HG03108 (cell line): ENCODE measurements at regions not wholly inside any gene's neighbourhood (a gene's known extent, or its start where the extent isn't known, plus 50 kb on each side); places are given as distances from the start of the nearest gene placed in this dataset.

Experiments used
- ATAC-seq: cut with Tn5 transposase; IDR thresholded peaks from one replicate; pipeline ENCODE4 v1.9.1; 2021; ENCODE audit warnings: moderate library complexity; ENCODE audit not compliant: unreplicated experiment

DNA sequence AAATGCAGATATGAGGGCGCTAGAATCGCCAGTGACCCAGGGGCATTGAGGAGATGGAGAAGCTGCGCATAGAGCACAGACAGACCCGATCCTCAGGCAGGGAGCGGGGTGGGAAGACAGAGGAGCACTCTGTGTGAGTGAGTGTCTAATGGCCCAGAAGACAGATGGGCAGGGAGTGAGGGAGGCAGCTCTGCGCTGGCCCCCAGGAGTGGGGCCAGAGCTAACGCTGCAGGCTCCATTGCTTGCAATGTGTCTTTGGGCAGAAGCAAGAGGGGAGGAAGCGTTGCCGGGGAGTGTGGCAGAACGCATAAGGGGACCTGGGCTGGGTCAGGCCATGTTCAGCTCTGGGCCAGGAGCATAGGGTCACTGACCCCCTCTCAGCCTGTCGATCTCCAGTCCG is 207.0 kb downstream of the TBXT start:
- no peak for ATAC-seq

DNA sequence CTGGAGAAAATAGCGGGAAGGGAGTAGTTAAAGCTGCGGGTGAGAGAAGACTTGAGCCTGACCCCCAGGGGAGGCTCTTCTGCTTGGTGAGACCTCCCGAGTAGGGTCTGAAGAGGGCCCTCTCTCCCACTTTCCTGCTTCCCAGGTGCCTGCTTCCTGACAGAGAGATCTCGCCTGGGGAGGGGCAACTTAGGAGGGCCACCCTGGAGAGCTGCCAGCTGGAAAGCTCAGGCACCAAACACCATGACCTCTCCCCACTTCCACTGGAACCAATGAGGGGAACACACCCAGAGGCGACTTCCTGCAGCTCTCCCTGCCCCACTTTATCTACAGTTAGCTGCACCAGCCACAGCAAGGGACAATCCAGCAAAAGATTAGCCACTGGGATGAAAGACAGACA is 208.0 kb downstream of the TBXT start:
- no peak for ATAC-seq

DNA sequence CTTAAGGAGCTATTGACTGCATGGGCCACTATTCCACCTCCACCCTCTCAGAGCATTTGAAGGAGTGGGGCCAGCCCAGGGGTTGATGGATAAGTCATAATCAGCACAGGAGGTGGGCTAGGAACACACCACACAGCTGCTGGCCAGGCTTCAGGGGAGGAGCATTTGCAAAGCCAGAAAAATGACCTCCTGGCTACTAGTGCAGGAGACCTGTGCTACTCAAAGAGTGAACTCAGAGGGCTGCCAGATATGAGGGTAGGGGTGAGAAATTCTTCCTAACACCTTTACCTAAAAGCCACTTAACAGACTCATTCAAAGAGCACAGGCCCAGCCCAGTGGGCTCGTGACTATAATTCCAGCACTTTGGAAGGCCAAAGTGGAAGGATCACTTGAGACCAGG is 210.8 kb downstream of the TBXT start:
- ATAC-seq, result no peak

GRCh38 chr6:165952514-165952913 is 215.1 kb downstream of the TBXT start:
- ATAC-seq, result no peak

- ATAC-seq, result no peak
These were observed 217.3 kb downstream of the TBXT start for GRCh38 chr6:165950316-165950715.

DNA sequence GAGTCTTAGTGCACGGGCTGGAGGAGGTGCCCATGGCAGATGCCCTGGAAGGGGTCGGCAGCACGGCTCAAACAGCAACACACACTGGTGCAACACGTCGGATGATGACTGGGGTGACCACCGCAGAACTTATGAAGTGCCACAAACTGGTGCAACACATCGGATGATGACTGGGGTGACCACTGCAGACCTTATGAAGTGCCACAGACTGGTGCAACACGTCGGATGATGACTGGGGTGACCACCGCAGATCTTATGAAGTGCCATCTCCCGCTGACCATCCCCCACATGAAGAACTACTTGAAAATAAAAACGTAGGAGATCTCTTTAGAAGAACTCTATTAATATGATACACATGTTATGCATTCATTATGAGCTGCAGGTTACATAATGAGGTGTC is 218.3 kb downstream of the TBXT start:
- no peak for ATAC-seq

DNA sequence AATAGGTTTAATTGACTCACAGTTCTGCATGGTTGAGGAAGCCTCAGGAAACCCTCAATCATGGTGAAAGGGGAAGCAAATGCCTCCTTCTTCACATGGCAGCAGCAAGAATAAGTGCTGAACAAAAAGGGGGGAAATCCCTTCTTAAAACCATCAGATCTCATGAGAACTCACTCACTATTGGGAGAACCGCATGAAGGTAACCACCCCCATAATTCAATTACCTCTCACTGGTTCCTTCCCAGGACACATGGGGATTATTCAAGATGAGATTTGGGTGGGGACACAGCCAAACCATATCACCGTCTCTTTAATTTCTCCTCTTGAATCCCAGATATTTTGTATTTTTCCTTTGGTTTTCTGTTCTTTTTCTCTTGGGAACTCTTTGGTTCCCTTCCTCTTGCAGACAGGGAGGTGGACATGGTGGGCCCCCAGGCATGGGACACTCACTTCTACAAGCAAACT is 223.6 kb downstream of the TBXT start:
- ATAC-seq, result no peak

- ATAC-seq, result no peak
These were observed 225.9 kb downstream of the TBXT start for GRCh38 chr6:165941786-165942185.

- ATAC-seq, result no peak
These were observed 226.3 kb downstream of the TBXT start for GRCh38 chr6:165941249-165941775.

DNA sequence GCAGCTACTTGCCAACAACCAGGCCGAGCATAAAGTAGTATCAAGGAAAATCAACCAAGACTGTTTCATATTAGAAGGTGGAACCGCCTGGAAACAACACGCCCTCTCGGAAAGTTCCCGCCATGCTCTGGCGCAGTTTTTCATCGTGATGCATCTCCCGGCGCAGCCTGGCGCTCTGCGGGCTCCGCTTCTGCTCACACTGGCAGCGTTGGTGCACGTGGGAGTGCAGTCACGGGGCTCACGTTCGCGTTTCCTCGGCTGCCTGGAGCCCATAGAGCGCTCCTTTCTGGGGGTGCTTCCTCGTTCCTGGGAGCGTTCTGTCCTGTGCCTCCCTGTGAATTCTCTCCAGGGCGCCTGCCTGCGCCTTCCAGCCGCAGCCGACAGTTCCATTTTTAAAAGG is 227.3 kb downstream of the TBXT start:
- no peak for ATAC-seq

- ATAC-seq, result no peak
These were observed 227.9 kb downstream of the TBXT start for GRCh38 chr6:165939601-165940290.

GRCh38 chr6:165939047-165939446 is 228.6 kb downstream of the TBXT start:
- ATAC-seq, result no peak

DNA sequence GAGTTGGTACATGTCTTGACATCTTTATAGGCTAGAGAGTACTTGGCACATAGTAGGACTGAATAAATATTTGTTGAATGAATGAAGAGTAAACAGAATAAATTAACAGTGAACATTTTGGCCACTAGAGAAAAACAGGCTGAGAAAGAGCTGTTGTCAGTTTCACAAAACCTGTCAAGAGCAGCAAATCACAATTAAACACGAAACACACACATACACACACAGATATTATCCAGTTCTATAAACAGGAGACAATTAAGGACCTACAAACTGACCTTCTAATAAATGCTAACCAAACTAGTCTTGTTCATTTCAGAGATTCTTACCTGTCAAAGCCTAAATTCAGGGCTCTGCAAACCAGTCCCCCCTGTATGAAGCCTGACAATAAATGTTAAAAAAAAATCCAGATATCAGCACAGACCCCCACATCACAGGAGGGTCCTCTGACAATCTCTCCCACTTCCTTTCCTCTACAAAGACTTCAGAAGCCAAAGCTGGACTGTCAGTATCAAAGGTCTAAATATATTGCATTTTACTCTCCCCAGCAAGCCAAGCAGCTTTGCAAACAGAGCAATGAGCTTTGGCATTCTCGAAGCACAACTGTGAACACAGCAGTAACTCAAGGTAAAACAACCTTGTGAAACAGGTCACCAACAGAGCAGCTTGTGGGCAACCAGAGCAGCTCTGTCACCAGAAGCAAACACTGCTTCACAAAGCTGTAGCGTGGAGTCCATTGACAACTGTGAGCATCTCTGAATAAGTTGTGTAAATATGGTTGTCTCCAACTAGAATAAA is 229.9 kb downstream of the TBXT start:
- ATAC-seq, result no peak

GRCh38 chr6:165936660-165937059 is 231.0 kb downstream of the TBXT start:
- ATAC-seq, result no peak

GRCh38 chr6:165936096-165936495 is 231.6 kb downstream of the TBXT start:
- no peak for ATAC-seq

- no peak for ATAC-seq
These were observed 236.0 kb downstream of the TBXT start for GRCh38 chr6:165931675-165932074.

- no peak for ATAC-seq
These were observed 236.9 kb downstream of the TBXT start for GRCh38 chr6:165930668-165931214.

- no peak for ATAC-seq
These were observed 238.0 kb downstream of the TBXT start for GRCh38 chr6:165929607-165930006.

DNA sequence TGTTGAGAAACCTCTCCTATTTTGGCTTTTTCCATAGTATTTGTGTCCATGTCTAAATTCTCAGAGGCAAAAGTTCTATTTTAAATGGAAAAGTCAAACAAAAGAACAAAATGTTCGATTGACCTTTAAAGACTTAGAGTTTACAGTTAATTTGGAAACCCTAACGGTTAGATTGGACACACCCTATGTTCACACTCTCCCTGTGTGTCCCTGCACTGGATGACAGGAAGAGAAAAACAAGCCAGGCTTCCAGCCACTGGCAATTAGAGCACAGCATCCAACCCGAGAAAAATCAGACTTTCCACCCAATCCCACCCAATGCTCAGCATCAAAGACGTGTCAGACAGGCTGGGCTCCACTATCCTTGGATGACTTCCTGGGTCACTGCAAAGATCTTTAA is 241.3 kb downstream of the TBXT start:
- ATAC-seq, result no peak

DNA sequence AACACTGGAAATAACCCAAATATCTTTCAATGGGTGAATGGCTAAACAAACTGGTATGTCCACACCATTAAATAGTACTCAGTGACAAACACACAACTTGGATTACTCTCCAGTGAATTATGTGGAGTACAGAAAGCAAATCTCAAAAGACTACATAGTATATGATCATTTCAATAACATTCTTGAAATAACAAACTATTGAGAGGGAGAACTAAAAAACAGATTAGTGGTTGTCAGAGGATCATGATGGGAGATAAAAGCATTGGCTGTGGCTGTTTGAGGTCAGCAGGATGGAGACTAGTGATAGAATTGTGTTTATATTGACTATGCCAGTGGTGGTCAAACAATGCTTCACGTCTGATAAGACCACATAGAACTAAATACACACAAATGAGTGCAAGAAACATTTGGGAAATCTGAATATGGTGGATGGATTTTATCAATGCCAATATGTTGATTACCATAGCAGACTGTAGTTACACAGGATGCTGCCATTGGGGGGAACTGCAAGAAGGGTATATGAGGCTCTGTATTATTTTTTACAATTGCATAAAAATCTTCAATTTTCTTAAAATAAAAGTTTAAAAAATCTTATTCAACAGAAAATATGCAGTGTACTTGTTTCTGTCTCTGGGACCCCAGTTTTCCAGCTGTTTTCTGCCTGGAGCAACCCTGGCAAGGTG is 242.0 kb downstream of the TBXT start:
- no peak for ATAC-seq

DNA sequence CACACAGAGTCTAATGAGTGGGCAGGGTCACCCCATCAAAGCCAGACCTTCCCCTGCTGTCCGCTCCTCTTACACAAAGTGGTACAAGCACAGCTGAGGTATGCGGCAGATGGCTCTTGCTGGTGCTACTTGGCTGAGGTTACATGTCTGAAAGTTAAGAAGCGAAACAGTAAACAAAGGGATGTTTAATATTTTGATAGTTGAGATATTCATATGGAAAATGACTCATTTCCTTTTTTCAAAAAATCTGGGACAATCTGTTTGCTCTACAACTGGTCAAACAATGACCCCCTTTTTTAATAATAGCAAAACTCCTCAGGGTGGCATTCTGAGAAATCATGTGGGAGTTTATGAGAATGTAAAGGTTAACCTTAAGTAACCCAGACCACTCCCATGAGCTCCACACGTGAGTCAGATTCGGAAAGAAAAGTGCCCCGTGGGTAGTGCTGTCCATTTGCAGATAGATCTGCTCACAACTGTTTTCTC is 245.3 kb downstream of the TBXT start:
- ATAC-seq, result no peak
